ENCODE measurements at regions not wholly inside any gene's neighbourhood (a gene's known extent, or its start where the extent isn't known, plus 50 kb on each side); places are given as distances from the start of the nearest gene placed in this dataset.
"Not testable (repeated sequence)": the region's sequence is repeated elsewhere in the genome, so short reads cannot be mapped to it uniquely, and the experiment has no call there.

- Histone ChIP-seq H3K23me2 (ENCODE audit: insufficient read length, low read depth, low read length, poor library complexity, severe bottlenecking) (no peaks in the 10 kb centered on the region), H4K5ac (ENCODE audit: insufficient read length, low read depth, low read length) (no peak overlapping the region), H2AFZ (ENCODE audit: low read length) (no peak overlapping the region), H3K4me1 (ENCODE audit: insufficient read depth, low read length) (no peaks in the 10 kb centered on the region), H3K4me2 (ENCODE audit: insufficient read depth, insufficient read length, low read length) (no peak overlapping the region), H4K20me1 (ENCODE audit: control insufficient read depth, insufficient read depth, insufficient read length) (no peaks in the 10 kb centered on the region), H2BK15ac (ENCODE audit: low read depth, low read length) (no peak overlapping the region), H3K18ac (ENCODE audit: insufficient read length, low read depth, low read length) (no peak overlapping the region), H3K4ac (ENCODE audit: low read depth, low read length) (no peak overlapping the region), H3K79me1 (ENCODE audit: insufficient read depth, low read depth, low read length, poor library complexity, severe bottlenecking) (no peaks in the 10 kb centered on the region), H2BK5ac (ENCODE audit: insufficient read length, low read length) (no peak overlapping the region), H3K9me3 (ENCODE audit: control insufficient read depth, low read depth, low read length) (peaks cover 84% of the 10 kb centered on the region), H3K56ac (ENCODE audit: insufficient read length, low read depth, low read length) (no peak overlapping the region), H2BK20ac (ENCODE audit: low read depth, low read length, poor library complexity, severe bottlenecking) (no peak overlapping the region), H3T11ph (ENCODE audit: low read length) (no peak overlapping the region), H2AK5ac (ENCODE audit: insufficient read length, low read length) (no peak overlapping the region), H3K27me3 (ENCODE audit: insufficient read depth, low read length) (no peaks in the 10 kb centered on the region), H4K91ac (ENCODE audit: insufficient read length, low read depth, low read length) (no peak overlapping the region), H2BK12ac (ENCODE audit: insufficient read length, low read depth, low read length) (no peak overlapping the region), H3K23ac (ENCODE audit: insufficient read length, low read depth, low read length) (no peak overlapping the region), H3K79me2 (ENCODE audit: insufficient read depth, low read length) (no peaks in the 10 kb centered on the region), H4K8ac (replicated peaks; ENCODE audit: insufficient read length, low read depth, low read length) (no peak overlapping the region), H3K14ac (ENCODE audit: insufficient read depth, low read length) (no peak overlapping the region), H3K9ac (ENCODE audit: extremely low read depth, insufficient read length, low read length) (no peak overlapping the region), H3K27ac (ENCODE audit: insufficient read length, low read depth, low read length) (no peak overlapping the region), H2BK120ac (ENCODE audit: low read depth, low read length, poor library complexity, severe bottlenecking) (no peak overlapping the region)
- H3K9me3 Mint-ChIP-seq = peaks cover 94 to 99% of the 10 kb centered on the region in 2 experiments
- no peak overlapping the region for H3K4me3 Mint-ChIP-seq
- peaks cover 7 to 24% (median 13%) of the 10 kb centered on the region in 3 experiments; a peak in 5 of 7 replicates for H3K36me3 Mint-ChIP-seq (ENCODE audit: insufficient read depth in 1 of 3, low read depth in 3 of 3)
- no peaks in the 10 kb centered on the region for H3K4me1 Mint-ChIP-seq
- TF ChIP-seq, protein P1, sequence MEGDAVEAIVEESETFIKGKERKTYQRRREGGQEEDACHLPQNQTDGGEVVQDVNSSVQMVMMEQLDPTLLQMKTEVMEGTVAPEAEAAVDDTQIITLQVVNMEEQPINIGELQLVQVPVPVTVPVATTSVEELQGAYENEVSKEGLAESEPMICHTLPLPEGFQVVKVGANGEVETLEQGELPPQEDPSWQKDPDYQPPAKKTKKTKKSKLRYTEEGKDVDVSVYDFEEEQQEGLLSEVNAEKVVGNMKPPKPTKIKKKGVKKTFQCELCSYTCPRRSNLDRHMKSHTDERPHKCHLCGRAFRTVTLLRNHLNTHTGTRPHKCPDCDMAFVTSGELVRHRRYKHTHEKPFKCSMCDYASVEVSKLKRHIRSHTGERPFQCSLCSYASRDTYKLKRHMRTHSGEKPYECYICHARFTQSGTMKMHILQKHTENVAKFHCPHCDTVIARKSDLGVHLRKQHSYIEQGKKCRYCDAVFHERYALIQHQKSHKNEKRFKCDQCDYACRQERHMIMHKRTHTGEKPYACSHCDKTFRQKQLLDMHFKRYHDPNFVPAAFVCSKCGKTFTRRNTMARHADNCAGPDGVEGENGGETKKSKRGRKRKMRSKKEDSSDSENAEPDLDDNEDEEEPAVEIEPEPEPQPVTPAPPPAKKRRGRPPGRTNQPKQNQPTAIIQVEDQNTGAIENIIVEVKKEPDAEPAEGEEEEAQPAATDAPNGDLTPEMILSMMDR (conservative IDR thresholded peaks at IDR 0.05) = no peak
- H3K27me3 Mint-ChIP-seq (ENCODE audit: low read depth) = no peaks in the 10 kb centered on the region
- H3K27ac Mint-ChIP-seq = no peak overlapping the region
- DNase-seq = no peak
- no CpG with 5 or more reads among the region's 5 CpGs for WGBS (ENCODE audit: extremely low coverage, insufficient read length, low lambda C conversion rate)
These were observed 385.5 kb downstream of the ALG10 start for GRCh38 chr12:34407813-34408212.

- not testable (repeated sequence) for H3K4me1 ChIP-seq (ENCODE audit: insufficient read depth, low read length); H3K4me1 Mint-ChIP-seq; H4K8ac ChIP-seq (replicated peaks; ENCODE audit: insufficient read length, low read depth, low read length); H3K9ac ChIP-seq (ENCODE audit: extremely low read depth, insufficient read length, low read length); H2AFZ ChIP-seq (ENCODE audit: low read length); H3K4me2 ChIP-seq (ENCODE audit: insufficient read depth, insufficient read length, low read length); H3K27me3 Mint-ChIP-seq (ENCODE audit: low read depth); H2BK5ac ChIP-seq (ENCODE audit: insufficient read length, low read length); H3K4me3 Mint-ChIP-seq; H4K20me1 ChIP-seq (ENCODE audit: control insufficient read depth, insufficient read depth, insufficient read length); DNase-seq; H3K56ac ChIP-seq (ENCODE audit: insufficient read length, low read depth, low read length); H3K14ac ChIP-seq (ENCODE audit: insufficient read depth, low read length); H3K23ac ChIP-seq (ENCODE audit: insufficient read length, low read depth, low read length); H3K23me2 ChIP-seq (ENCODE audit: insufficient read length, low read depth, low read length, poor library complexity, severe bottlenecking); H3K79me2 ChIP-seq (ENCODE audit: insufficient read depth, low read length); H2BK12ac ChIP-seq (ENCODE audit: insufficient read length, low read depth, low read length); H2AK5ac ChIP-seq (ENCODE audit: insufficient read length, low read length); H3T11ph ChIP-seq (ENCODE audit: low read length); H2BK15ac ChIP-seq (ENCODE audit: low read depth, low read length); H3K27ac ChIP-seq (ENCODE audit: insufficient read length, low read depth, low read length); H3K4ac ChIP-seq (ENCODE audit: low read depth, low read length); H4K91ac ChIP-seq (ENCODE audit: insufficient read length, low read depth, low read length); H2BK120ac ChIP-seq (ENCODE audit: low read depth, low read length, poor library complexity, severe bottlenecking); H3K79me1 ChIP-seq (ENCODE audit: insufficient read depth, low read depth, low read length, poor library complexity, severe bottlenecking); H3K18ac ChIP-seq (ENCODE audit: insufficient read length, low read depth, low read length); H4K5ac ChIP-seq (ENCODE audit: insufficient read length, low read depth, low read length); H3K27me3 ChIP-seq (ENCODE audit: insufficient read depth, low read length); H2BK20ac ChIP-seq (ENCODE audit: low read depth, low read length, poor library complexity, severe bottlenecking); H3K27ac Mint-ChIP-seq
- no CpG with 5 or more reads among the region's 4 CpGs for WGBS (ENCODE audit: extremely low coverage, insufficient read length, low lambda C conversion rate)
- H3K9me3 ChIP-seq (ENCODE audit: control insufficient read depth, low read depth, low read length) = peaks cover 55% of the 10 kb centered on the region
- Mint-ChIP-seq H3K9me3 (peaks cover 95 to 98% of the 10 kb centered on the region in 2 experiments), H3K36me3 (ENCODE audit: insufficient read depth in 1 of 3, low read depth in 3 of 3) (peaks cover 0 to 24% (median 10%) of the 10 kb centered on the region in 3 experiments; a peak in 6 of 7 replicates)
These were observed 409.2 kb downstream of the ALG10 start for GRCh38 chr12:34431509-34431908.

Data from H9 (cell line).